Neural cell (in vitro differentiated cells): ENCODE measurements at regions not wholly inside any gene's neighbourhood (a gene's known extent, or its start where the extent isn't known, plus 50 kb on each side); places are given as distances from the start of the nearest gene placed in this dataset.

ENCODE experiments used
- H2AFZ ChIP-seq: fragments of 200-600, 300-800 bp; sonication (generic), shearing (Covaris generic); 2 replicates; pipeline ENCODE4 v1.6.0; 2014; ENCODE audit warnings: low read depth, mild to moderate bottlenecking, antibody characterized with exemption, low read length, moderate library complexity
- H3F3A ChIP-seq: fragments of 200-600 bp; shearing (Covaris generic); 2 replicates; pipeline ENCODE4 v1.6.1; 2016; ENCODE audit warnings: mild to moderate bottlenecking, moderate library complexity, mixed read lengths, antibody characterized with exemption, low read length; ENCODE audit not compliant: insufficient read depth, poor library complexity, severe bottlenecking
- H3K27ac ChIP-seq: fragments of 200-600, 300-800 bp; sonication (generic), shearing (Covaris generic); 2 replicates; pipeline ENCODE4 v1.5.1; 2014; ENCODE audit warnings: mild to moderate bottlenecking, low read length, moderate library complexity
- H3K27me3 ChIP-seq: fragments of 300-800, 200-600 bp; sonication (generic), shearing (Covaris generic); 2 replicates; pipeline ENCODE4 v1.6.0; 2014; ENCODE audit warnings: mild to moderate bottlenecking, low read depth, low read length, moderate library complexity; ENCODE audit not compliant: insufficient read depth
- H3K36me3 ChIP-seq: fragments of 300-800, 200-600 bp; sonication (generic), shearing (Covaris generic); 2 replicates; pipeline ENCODE4 v1.5.1; 2014; ENCODE audit warnings: mild to moderate bottlenecking, antibody characterized with exemption, low read length, moderate library complexity; ENCODE audit not compliant: insufficient read depth
- H3K4me2 ChIP-seq: fragments of 300-800, 200-600 bp; sonication (generic), shearing (Covaris generic); 2 replicates; pipeline ENCODE4 v1.6.0; 2014; ENCODE audit warnings: mild to moderate bottlenecking, low read length
- H3K4me3 ChIP-seq: fragments of 300-800, 200-600 bp; sonication (generic), shearing (Covaris generic); 2 replicates; pipeline ENCODE4 v1.5.1; 2014; ENCODE audit warnings: mild to moderate bottlenecking, low read length, moderate library complexity
- H3K79me2 ChIP-seq: fragments of 200-600 bp; shearing (Covaris generic); replicated peaks from 2 replicates; pipeline ENCODE4 v1.6.0; 2014; ENCODE audit warnings: mild to moderate bottlenecking, low read length, moderate library complexity; ENCODE audit not compliant: insufficient read depth
- H3K9ac ChIP-seq: fragments of 300-800, 200-600 bp; sonication (generic), shearing (Covaris generic); 2 replicates; pipeline ENCODE4 v1.6.1; 2016; ENCODE audit warnings: mild to moderate bottlenecking, low read length, mixed read lengths
- H3K9me2 ChIP-seq: fragments of 200-600 bp; shearing (Covaris generic); 2 replicates; pipeline ENCODE4 v1.6.1; 2016; ENCODE audit warnings: mild to moderate bottlenecking, low read length, mixed read lengths; ENCODE audit not compliant: insufficient read depth
- H3K9me3 ChIP-seq: fragments of 200-600, 300-800 bp; sonication (generic), shearing (Covaris generic); 2 replicates; pipeline ENCODE4 v1.6.1; 2016; ENCODE audit warnings: mild to moderate bottlenecking, mixed run types, low read length, moderate library complexity, mixed read lengths
- H4K20me1 ChIP-seq: fragments of 200-600 bp; shearing (Covaris generic); 2 replicates; pipeline ENCODE4 v1.6.1; 2016; ENCODE audit warnings: mild to moderate bottlenecking, mixed run types; ENCODE audit not compliant: insufficient read depth
- CTCF ChIP-seq: fragments of 450-650 bp; IDR thresholded peaks from 2 replicates; pipeline ENCODE4 v1.5.1; 2014; ENCODE audit warnings: antibody characterized with exemption, mild to moderate bottlenecking, moderate library complexity; ENCODE audit not compliant: poor library complexity, severe bottlenecking
- EP300 ChIP-seq: fragments of 450-650 bp; conservative IDR thresholded peaks from 2 replicates; pipeline ENCODE4 v1.6.1; 2014; ENCODE audit warnings: antibody characterized with exemption, mild to moderate bottlenecking, moderate library complexity; ENCODE audit not compliant: poor library complexity, severe bottlenecking
- EZH2 ChIP-seq: fragments of 200-600, 300-800 bp; shearing (Covaris generic), sonication (generic); IDR thresholded peaks from 2 replicates; pipeline ENCODE4 v1.6.1; 2014; ENCODE audit warnings: antibody characterized with exemption, low read length, borderline replicate concordance, mild to moderate bottlenecking; ENCODE audit not compliant: insufficient read depth, poor library complexity, severe bottlenecking
- MXI1 ChIP-seq: fragments of 450-650 bp; conservative IDR thresholded peaks from 2 replicates; pipeline ENCODE4 v1.6.1; 2014; ENCODE audit warnings: antibody characterized with exemption, mild to moderate bottlenecking; ENCODE audit not compliant: poor library complexity, severe bottlenecking
- POLR2AphosphoS5 ChIP-seq: IDR thresholded peaks from 2 replicates; pipeline ENCODE4 v1.6.1; 2012
- RAD21 ChIP-seq: fragments of 450-650 bp; conservative IDR thresholded peaks from 2 replicates; pipeline ENCODE4 v1.6.1; 2014; ENCODE audit warnings: antibody characterized with exemption, mild to moderate bottlenecking, moderate library complexity
- REST ChIP-seq: IDR thresholded peaks from 2 replicates; pipeline ENCODE4 v1.6.1; 2012; ENCODE audit warnings: borderline replicate concordance
- SMC3 ChIP-seq: fragments of 450-650 bp; conservative IDR thresholded peaks from 2 replicates; pipeline ENCODE4 v1.6.1; 2014; ENCODE audit warnings: antibody characterized with exemption, mild to moderate bottlenecking, moderate library complexity; ENCODE audit not compliant: poor library complexity
- TAF1 ChIP-seq: IDR thresholded peaks from 2 replicates; pipeline ENCODE4 v1.6.1; 2012; ENCODE audit warnings: low read depth

- H3K9me3 ChIP-seq: no peaks in the 10 kb centered on the region
- no peaks in the 10 kb centered on the region for H3F3A ChIP-seq
- H4K20me1 ChIP-seq: no peaks in the 10 kb centered on the region
- no peak overlapping the region for H3K27ac ChIP-seq
- TF ChIP-seq SMC3 (no peak), CTCF (no peak), REST (no peak), MXI1 (no peak), POLR2AphosphoS5 (no peak), EP300 (no peak), RAD21 (no peak), TAF1 (no peak), EZH2 (no peak)
- H3K4me3 ChIP-seq: no peak overlapping the region
- no peak overlapping the region for H3K9ac ChIP-seq
- H3K9me2 ChIP-seq: no peaks in the 10 kb centered on the region
- H3K79me2 ChIP-seq: no peaks in the 10 kb centered on the region
- no peaks in the 10 kb centered on the region for H3K27me3 ChIP-seq
- H2AFZ ChIP-seq: no peak overlapping the region
- no peaks in the 10 kb centered on the region for H3K36me3 ChIP-seq
- H3K4me2 ChIP-seq: no peak overlapping the region
Observed at GRCh38 chr13:37313372-37313771, 207.9 kb upstream of the CSNK1A1L start.

- H2AFZ ChIP-seq: no peak overlapping the region
- H3K9ac ChIP-seq: no peak overlapping the region
Observed at GRCh38 chr13:37306778-37307544, 201.5 kb upstream of the CSNK1A1L start.

More at GRCh38 chr13:37306778-37307544, 201.5 kb upstream of the CSNK1A1L start:
- H3K4me2 ChIP-seq: no peak overlapping the region
- no peaks in the 10 kb centered on the region for H3K36me3 ChIP-seq
- H4K20me1 ChIP-seq: no peaks in the 10 kb centered on the region
- no peaks in the 10 kb centered on the region for H3K9me2 ChIP-seq
- H3K27me3 ChIP-seq: no peaks in the 10 kb centered on the region
- no peak for TF ChIP-seq EZH2
- TF ChIP-seq TAF1: no peak
- no peak for TF ChIP-seq REST
- no peak for TF ChIP-seq RAD21
- no peak for TF ChIP-seq POLR2AphosphoS5
- no peak for TF ChIP-seq MXI1
- TF ChIP-seq SMC3: no peak
- no peak for TF ChIP-seq CTCF
- TF ChIP-seq EP300: no peak
- H3K4me3 ChIP-seq: no peak overlapping the region
- no peaks in the 10 kb centered on the region for H3K79me2 ChIP-seq
- no peaks in the 10 kb centered on the region for H3F3A ChIP-seq
- no peak overlapping the region for H3K27ac ChIP-seq
- no peaks in the 10 kb centered on the region for H3K9me3 ChIP-seq
